Body of pancreas (tissue), 4 donors: ENCODE measurements at regions not wholly inside any gene's neighbourhood (a gene's known extent, or its start where the extent isn't known, plus 50 kb on each side); places are given as distances from the start of the nearest gene placed in this dataset.

ENCODE experiments used
- ATAC-seq: fragments of 150-250 bp; one replicate; pipeline ENCODE4 v1.9.1; 2016
- DNase-seq, 4 donors: peaks; one replicate each; pipeline ENCODE4 v3.0.0-alpha.2; 2019
- H3K27ac ChIP-seq, 4 donors: fragments of 200-600 bp; sonication (generic); 1 replicate in 3 of 4; 2 replicates in 1 of 4; pipeline versions ENCODE4 v1.5.1 to v1.6.1; 2016 to 2019; ENCODE audit warnings: mild to moderate bottlenecking in 1 of 4, mixed read lengths in 1 of 4, moderate library complexity in 1 of 4
- H3K27me3 ChIP-seq, 2 donors: fragments of 200-600 bp; sonication (generic); one replicate each; pipeline ENCODE4 v1.6.0; 2016; ENCODE audit warnings: mild to moderate bottlenecking in 1 of 2
- H3K36me3 ChIP-seq, 2 donors: fragments of 200-600 bp; sonication (generic); replicated peaks in 1 of 2; 2 replicates each; pipeline ENCODE4 v1.5.1; 2016; ENCODE audit warnings: low read depth in 2 of 2; ENCODE audit not compliant: insufficient read depth in 1 of 2
- H3K4me1 ChIP-seq: fragments of 200-600 bp; sonication (generic); one replicate; pipeline ENCODE4 v1.6.0; 2016
- H3K4me3 ChIP-seq, 2 donors: fragments of 200-600 bp; sonication (generic); 1 replicate in 1 of 2; 2 replicates in 1 of 2; pipeline ENCODE4 v1.5.1; 2016 to 2019
- H3K9me3 ChIP-seq, 3 donors: fragments of 200-600 bp; sonication (generic); 1 replicate in 2 of 3; 2 replicates in 1 of 3; pipeline ENCODE4 v1.5.1; 2016
- POLR2A ChIP-seq, 3 donors: fragments of 450-650 bp; IDR thresholded peaks; one replicate each; pipeline ENCODE4 v1.6.1; 2016; ENCODE audit warnings: antibody characterized with exemption in 3 of 3, mild to moderate bottlenecking in 2 of 3
- WGBS, 2 donors: methylation state at CpG; one replicate each; pipeline ENCODE4 v1.1.5; 2017; 5-methylcytosine and 5-hydroxymethylcytosine counted together
- intact Hi-C: fragments of 100-400 bp; cut with DNase I; formaldehyde crosslinking; loops from one replicate; pipeline ENCODE4 v1.15.1; 2023
- TF ChIP-seq, protein P1 (sequence below), 7 experiments: fragments of 450-650 bp in 4 of 7; fragments of 200-600 bp in 3 of 7; sonication (generic) in 3 of 7; IDR thresholded peaks; one replicate each; pipeline ENCODE4 v1.5.1; 2016 to 2019; ENCODE audit warnings: antibody characterized with exemption in 7 of 7

DNA sequence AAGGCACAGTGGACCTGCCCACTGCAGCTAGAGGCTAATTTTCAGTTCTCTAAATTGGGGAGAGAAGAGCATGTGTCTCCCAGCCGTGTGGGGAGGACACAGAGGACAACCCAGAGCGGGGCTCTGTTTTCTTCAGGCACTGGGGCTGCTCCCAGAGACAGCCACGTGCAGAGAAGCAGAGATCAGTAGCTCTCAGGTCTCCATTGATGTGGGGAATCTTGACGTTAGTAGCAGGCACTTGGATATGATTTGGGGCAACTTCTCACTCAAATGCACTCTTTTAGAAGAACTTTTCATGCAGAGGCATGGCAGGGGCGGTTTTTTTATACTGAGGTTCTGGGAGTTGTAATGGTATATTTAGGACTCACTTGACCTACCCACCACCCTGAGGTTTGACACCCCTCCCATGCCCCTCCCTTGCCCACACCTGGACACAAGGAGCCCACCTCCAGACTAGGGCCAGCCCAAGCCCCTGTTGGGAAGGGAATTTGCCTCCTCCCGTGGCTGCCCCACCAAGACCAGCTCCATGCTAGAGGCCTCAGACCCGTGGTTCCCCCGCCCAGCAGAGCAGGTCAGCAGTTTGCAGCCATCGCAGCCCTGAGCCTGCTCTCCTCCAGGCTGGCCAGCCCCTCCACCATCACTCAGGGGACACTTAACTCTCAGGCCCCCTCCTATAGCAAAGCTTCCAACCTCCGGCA lies 94.2 kb upstream of the RTL6 start:
- DNase-seq: no peak
- no peak for ATAC-seq
- Histone ChIP-seq H3K4me3 (no peak overlapping the region), H3K27me3 (no peaks in the 10 kb centered on the region), H3K27ac (no peak overlapping the region), H3K4me1 (peaks cover 6% of the 10 kb centered on the region), H3K9me3 (no peaks in the 10 kb centered on the region), H3K36me3 (no peaks in the 10 kb centered on the region)
- 36 to 47% methylated on average over 7 to 10 of the region's 10 CpGs for WGBS, 2 donors
- intact Hi-C loops: no loop called here
- no peak for TF ChIP-seq POLR2A (IDR thresholded peaks at IDR 0.05)
- TF ChIP-seq, protein P1, sequence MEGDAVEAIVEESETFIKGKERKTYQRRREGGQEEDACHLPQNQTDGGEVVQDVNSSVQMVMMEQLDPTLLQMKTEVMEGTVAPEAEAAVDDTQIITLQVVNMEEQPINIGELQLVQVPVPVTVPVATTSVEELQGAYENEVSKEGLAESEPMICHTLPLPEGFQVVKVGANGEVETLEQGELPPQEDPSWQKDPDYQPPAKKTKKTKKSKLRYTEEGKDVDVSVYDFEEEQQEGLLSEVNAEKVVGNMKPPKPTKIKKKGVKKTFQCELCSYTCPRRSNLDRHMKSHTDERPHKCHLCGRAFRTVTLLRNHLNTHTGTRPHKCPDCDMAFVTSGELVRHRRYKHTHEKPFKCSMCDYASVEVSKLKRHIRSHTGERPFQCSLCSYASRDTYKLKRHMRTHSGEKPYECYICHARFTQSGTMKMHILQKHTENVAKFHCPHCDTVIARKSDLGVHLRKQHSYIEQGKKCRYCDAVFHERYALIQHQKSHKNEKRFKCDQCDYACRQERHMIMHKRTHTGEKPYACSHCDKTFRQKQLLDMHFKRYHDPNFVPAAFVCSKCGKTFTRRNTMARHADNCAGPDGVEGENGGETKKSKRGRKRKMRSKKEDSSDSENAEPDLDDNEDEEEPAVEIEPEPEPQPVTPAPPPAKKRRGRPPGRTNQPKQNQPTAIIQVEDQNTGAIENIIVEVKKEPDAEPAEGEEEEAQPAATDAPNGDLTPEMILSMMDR (IDR thresholded peaks at IDR 0.05): no peak

DNA sequence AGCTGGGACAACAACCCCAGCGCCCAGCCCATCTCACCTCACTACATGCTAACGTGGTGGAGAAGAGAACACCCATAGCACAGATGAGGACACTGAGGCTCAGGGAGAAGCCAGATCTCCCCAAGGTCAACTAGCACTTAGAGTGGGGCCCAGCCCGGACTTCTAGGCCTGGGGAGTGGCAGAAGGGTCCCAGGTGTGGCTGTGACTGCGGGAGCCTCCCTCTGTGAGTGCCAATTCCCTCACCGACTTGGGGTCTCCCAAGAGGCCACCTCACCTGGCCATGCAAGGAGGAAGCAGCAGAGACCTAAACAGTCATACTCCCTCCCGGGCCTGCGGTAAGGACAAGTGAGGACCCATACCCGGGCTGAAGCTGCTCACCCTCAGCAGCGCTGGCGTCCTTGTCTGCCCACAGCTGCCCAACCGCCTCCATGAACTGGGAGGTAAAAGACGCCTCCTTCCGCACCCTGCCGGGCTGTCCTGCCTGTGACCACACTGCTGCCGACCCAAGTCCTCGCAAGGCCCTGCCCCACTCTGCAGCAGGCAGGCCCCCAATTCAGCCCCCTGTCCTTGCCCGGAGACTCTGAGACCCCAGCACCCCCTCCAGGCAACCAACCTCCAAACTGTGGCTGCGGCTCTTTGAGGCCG lies 93.2 kb upstream of the RTL6 start:
- no peak for DNase-seq
- Histone ChIP-seq H3K9me3 (no peaks in the 10 kb centered on the region), H3K4me3 (no peak overlapping the region), H3K36me3 (no peaks in the 10 kb centered on the region), H3K4me1 (peaks cover 6% of the 10 kb centered on the region), H3K27me3 (no peaks in the 10 kb centered on the region), H3K27ac (no peak overlapping the region)
- TF ChIP-seq, protein P1 (IDR thresholded peaks at IDR 0.05): no peak
- TF ChIP-seq POLR2A (IDR thresholded peaks at IDR 0.05): no peak
- ATAC-seq: no peak
- whole genome bisulfite sequencing, 2 donors: 77 to 78% methylated on average over 5 to 18 of the region's 19 CpGs
- intact Hi-C loops: no loop called here

- Histone ChIP-seq H3K27ac (no peak overlapping the region), H3K27me3 (no peaks in the 10 kb centered on the region), H3K4me3 (no peak overlapping the region), H3K9me3 (no peaks in the 10 kb centered on the region), H3K36me3 (no peaks in the 10 kb centered on the region), H3K4me1 (no peaks in the 10 kb centered on the region)
- no peak for TF ChIP-seq POLR2A (IDR thresholded peaks at IDR 0.05)
- TF ChIP-seq, protein P1 (IDR thresholded peaks at IDR 0.05): no peak
- 72 to 74% methylated on average over 2 to 13 of the region's 13 CpGs for WGBS, 2 donors
- ATAC-seq (no peak), DNase-seq (no peak)
- intact Hi-C loops: no loop called here
Measured at GRCh38 chr22:44590291-44590690, 92.3 kb upstream of the RTL6 start.

GRCh38 chr22:44589831-44590230 lies 91.8 kb upstream of the RTL6 start:
- TF ChIP-seq, protein P1 (IDR thresholded peaks at IDR 0.05): no peak
- TF ChIP-seq POLR2A (IDR thresholded peaks at IDR 0.05): no peak
- Histone ChIP-seq H3K4me3 (no peak overlapping the region), H3K27me3 (no peaks in the 10 kb centered on the region), H3K27ac (no peak overlapping the region), H3K4me1 (no peaks in the 10 kb centered on the region), H3K9me3 (no peaks in the 10 kb centered on the region), H3K36me3 (no peaks in the 10 kb centered on the region)
- no peak for DNase-seq
- no peak for ATAC-seq
- intact Hi-C loops: no loop called here
- 63 to 82% methylated on average over 5 of the region's 5 CpGs for WGBS, 2 donors

DNA sequence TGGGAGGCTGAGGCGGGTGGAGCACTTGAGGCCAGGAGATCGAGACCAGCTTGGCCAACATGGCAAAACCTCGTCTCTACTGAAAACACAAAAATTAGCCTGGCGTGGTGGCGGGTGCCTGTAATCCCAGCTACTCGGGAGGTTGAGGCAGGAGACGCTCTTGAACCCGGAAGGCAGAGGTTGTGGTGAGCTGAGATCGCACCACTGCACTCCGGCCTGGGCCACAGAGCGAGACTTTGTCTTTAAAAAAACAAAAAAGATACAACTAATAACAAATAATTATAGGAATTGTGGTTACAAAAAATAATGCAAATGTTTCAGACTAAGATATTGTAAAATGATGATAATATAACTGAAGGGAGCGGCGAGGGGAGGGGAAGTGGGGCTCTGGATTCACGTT lies 90.3 kb upstream of the RTL6 start:
- DNase-seq: no peak
- no peak overlapping the region for H3K27ac ChIP-seq
- no peaks in the 10 kb centered on the region for H3K9me3 ChIP-seq
- no peak for ATAC-seq
- H3K4me1 ChIP-seq: no peaks in the 10 kb centered on the region
- H3K27me3 ChIP-seq: no peaks in the 10 kb centered on the region
- WGBS, 2 donors: 79 to 82% methylated on average over 14 of the region's 14 CpGs
- TF ChIP-seq, protein P1 (IDR thresholded peaks at IDR 0.05): no peak
- TF ChIP-seq POLR2A (IDR thresholded peaks at IDR 0.05): no peak
- no peaks in the 10 kb centered on the region for H3K36me3 ChIP-seq
- no peak overlapping the region for H3K4me3 ChIP-seq
- intact Hi-C loops: no loop called here
